GM10266 (cell line): ENCODE measurements at regions not wholly inside any gene's neighbourhood (a gene's known extent, or its start where the extent isn't known, plus 50 kb on each side); places are given as distances from the start of the nearest gene placed in this dataset.

Source experiments
- DNase-seq: peaks from one replicate; pipeline ENCODE4 v3.0.0; 2012; ENCODE audit errors: extremely low spot score
- TF ChIP-seq, protein P1 (sequence below): IDR thresholded peaks from 2 replicates; pipeline ENCODE4 v1.5.1; 2012; ENCODE audit warnings: mild to moderate bottlenecking, low read depth; ENCODE audit not compliant: control insufficient read depth, insufficient read depth; ENCODE audit errors: missing control alignments

DNA sequence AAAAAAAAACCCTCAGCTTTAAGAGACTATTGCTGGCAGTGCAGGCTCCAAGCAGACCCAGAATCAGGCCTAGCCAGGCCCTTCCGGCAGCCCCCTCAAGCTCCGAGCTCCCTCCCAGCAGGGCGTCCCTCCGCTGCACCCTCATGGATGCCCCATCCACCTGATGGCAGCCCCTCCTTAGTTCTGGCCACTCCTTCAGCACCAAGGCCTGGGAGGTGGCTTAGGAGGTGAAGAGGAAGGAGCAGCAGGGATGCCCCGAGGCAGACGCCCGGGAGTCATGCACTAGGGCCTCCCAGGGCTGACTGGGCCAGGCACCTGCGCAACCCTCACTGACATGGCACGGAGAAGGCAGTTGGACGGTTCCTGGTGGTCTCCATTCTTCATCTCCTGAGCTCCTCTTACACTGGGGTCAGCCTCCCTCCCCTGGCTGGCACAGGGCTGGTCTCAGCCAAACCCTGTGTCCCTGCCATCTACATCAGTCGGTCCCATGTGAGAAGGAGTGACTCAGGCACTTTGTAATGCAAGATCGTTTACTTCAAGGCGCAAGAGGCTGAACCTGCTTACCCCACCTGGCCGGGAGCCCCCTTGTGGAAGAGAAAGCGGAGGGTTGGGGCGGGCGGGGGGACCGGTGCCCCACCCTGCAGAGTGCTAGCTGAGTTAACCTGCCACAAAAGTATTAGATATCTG, 53.5 kb upstream of the ID2 start:
- TF ChIP-seq, protein P1, sequence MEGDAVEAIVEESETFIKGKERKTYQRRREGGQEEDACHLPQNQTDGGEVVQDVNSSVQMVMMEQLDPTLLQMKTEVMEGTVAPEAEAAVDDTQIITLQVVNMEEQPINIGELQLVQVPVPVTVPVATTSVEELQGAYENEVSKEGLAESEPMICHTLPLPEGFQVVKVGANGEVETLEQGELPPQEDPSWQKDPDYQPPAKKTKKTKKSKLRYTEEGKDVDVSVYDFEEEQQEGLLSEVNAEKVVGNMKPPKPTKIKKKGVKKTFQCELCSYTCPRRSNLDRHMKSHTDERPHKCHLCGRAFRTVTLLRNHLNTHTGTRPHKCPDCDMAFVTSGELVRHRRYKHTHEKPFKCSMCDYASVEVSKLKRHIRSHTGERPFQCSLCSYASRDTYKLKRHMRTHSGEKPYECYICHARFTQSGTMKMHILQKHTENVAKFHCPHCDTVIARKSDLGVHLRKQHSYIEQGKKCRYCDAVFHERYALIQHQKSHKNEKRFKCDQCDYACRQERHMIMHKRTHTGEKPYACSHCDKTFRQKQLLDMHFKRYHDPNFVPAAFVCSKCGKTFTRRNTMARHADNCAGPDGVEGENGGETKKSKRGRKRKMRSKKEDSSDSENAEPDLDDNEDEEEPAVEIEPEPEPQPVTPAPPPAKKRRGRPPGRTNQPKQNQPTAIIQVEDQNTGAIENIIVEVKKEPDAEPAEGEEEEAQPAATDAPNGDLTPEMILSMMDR = no peak
- no peak for DNase-seq

DNA sequence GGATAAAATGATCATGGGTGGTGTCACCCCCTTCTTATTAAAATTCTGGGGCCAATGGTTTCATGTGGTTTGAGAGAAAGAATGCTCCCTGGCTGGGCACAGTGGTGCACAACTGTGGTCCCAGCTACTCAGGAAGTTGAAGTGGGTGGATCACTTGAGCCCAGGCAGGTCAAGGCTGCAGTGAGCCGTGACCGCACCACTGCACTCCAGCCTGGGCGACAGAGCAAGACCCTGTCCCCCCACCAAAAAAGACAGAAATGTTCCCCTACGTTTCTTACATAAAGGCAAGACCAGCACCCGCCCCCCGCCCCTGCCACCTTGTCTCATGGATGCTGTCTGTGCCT, 53.0 kb upstream of the ID2 start:
- TF ChIP-seq, protein P1 = no peak

DNA sequence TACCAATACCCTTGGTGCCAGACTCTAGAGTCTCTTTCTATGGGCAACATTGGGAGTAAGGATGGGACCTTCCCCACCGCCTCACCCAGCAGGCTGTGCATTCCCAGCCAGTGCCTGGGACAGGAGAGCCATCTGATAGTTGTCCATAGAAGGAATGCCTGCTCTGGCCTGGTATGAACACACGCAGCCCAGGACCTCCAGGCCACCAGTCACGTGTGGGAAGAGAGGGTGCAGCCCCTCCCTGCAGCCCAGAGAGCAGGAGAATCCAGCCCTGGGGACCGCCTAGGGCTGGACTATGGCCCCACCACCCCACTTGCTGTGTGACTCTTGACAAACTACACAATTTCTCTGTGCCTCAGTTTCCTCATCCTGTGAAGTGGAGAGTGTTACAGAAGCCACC, 52.5 kb upstream of the ID2 start:
- TF ChIP-seq, protein P1 = no peak
- DNase-seq = no peak

More for the DNA sequence above, 53.0 kb upstream of the ID2 start:
- no peak for DNase-seq

DNA sequence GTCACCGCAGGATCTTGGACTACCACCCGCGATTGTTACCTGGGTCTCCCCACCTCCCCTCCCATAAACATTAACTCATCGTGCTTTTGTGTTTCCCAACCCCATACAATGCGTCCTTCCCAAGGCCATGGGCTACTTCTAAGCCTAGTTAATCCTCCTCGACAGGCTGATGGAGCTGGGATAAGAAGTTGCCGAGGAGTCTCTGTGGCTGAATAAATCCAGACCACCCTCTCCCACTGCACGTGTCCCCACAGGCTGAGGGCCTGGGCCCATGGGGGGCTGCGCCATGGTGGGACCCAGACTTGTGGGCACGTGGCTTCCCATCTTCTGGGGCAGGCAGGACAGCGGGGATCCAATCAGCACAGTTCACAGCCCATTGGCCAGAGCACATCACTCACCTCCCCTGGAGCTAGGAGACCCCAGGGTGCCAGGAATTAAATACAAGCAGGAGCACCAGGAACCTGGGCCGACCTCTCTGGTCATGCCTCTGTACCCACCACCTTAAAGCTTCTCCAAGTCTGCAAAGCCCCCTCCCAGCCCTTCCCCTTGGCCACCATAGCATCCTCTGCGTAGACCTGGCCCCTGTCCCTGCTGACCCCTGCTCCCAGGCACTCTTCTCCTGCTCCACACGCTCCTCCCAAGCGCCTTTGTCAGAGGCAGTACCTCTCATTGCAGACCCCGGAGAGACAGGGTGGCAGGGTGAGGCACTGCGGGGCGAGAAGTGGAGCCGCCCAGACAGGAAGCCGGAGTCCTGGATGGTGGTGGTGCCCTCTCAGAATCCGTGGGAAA, 51.0 kb upstream of the ID2 start:
- TF ChIP-seq, protein P1 = no peak
- DNase-seq = no peak

DNA sequence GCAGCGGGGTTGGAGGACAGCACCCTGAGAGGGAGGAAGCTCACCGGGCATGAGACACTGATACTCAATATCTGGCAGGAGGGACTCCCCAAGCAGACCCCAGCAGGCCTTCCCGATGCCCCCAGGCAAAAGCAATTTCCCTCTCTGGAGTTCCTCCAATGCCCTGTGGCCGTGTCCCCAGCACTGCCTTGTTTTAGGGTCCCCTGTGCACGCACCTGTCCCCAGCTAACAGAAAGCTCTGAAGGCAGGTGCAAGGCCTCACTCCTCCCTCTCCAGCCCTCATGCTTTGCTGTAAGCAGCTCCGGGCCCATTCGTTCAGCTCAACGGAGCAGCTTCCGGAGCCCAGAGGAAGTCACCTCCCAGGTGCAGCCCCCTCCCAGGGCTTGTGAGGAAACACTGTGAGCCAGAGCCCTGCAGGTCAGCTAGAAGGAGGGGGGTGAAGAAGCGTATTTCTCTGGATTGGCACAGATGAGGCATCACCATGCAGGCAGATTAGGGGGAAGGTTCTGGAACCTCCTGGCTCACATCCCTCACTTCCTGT, 50.3 kb upstream of the ID2 start:
- DNase-seq = no peak
- TF ChIP-seq, protein P1 = no peak
